ENCODE measurements at regions not wholly inside any gene's neighbourhood (a gene's known extent, or its start where the extent isn't known, plus 50 kb on each side); places are given as distances from the start of the nearest gene placed in this dataset.
"Not testable (repeated sequence)": the region's sequence is repeated elsewhere in the genome, so short reads cannot be mapped to it uniquely, and the experiment has no call there.

DNA sequence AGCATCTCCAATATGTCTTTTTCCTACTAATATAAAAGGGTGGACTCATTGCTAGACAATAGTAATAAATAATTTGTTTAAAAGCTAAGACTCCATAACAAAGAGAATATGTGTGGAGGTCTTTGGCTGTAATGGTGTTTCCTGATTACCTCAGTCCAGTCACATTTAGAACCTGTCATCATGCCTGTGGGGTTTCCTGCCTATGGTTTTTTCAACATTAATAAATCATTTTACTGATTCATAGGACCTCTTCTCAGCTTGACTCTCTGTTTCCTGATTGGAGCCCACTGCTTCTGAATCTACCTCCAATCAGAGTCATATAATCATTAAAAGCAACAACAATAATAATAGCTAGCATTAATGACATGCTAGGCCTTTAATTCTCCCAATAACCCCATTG, 52.4 kb upstream of the GNAI1 start:
- DNase-seq: no peak

DNA sequence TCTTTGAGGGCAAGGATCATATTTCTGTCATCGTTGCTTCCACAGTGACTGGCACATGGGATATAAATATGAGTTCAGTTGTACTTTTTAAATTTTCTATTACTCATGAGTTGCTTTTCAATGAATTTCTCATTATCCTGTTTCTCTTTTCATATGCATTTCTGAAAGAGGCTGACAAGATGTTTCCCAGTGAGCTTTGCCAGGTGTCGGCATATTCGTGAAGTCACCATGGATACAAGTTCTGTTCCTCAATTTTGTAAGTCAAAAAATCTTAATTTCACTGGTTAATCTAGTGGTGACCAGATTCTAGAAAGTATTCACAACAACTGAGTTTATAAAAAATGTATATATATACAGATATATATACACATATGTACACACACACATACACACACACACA, 55.7 kb upstream of the GNAI1 start:
- DNase-seq: no peak

DNA sequence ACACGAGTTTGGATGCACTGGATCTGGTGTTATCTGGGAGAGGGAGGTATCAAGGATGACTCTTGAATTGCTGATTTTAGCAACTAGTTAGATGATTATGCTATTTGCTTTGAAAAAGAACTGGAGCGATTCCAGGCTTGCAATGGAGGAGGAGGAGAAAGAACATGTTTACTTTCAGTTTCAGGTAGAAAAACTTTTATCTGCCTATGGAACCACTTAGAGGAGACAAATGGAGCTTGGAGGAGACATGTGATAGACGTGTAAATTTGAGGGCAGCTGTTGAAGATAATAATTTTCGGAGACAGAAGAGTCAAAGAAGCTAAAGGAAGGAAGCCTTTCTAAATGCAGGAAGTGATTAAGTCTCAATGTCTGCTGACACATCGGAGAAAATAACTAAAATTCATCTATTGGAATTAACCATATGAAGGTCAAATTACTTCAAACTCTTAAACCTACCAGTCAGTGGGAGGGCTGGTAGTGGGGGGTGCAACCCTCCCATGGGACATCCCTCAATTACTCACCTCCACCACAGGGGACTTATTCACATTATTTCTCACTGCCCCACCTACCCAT, 56.4 kb upstream of the GNAI1 start:
- no peak for DNase-seq

DNA sequence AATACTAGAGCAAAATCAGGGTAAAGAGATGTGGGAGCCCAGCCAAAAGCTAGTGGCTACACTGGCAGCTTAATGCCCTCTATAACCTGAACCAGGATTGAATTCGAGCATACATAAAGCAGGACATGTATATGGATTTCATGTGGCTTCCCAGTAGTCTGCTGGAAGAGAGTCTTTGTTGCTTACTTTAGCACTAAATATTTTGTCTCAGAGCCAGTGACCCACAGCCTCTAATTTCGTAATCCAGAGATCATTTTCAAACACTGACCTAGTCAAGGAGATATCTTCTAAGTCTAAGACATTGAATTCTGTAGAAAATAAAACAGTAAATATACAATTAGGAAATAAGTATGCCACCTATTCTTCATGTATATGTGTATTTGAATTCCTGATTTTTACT, 64.2 kb upstream of the GNAI1 start:
- no peak for DNase-seq

DNA sequence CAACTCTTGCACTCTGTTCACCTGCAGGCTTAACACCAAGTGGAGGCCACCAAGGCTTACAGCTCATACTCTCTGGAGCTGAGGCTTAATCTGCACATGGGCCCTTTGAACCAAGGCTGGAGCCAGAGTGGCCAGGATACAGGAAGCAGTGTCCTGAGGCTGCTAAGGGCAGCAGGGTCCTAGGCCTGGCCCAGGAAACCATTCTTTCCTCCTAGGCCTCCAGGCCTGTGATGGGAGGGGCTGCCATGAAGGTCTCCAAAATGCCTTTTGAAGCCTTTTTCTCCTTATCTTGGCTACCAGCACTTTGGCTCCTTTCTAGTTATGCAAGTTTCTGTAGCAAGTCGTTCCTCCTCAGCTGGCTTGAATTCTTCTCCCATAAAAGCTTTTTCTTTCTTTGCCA, 68.0 kb upstream of the GNAI1 start:
- no peak for DNase-seq

DNA sequence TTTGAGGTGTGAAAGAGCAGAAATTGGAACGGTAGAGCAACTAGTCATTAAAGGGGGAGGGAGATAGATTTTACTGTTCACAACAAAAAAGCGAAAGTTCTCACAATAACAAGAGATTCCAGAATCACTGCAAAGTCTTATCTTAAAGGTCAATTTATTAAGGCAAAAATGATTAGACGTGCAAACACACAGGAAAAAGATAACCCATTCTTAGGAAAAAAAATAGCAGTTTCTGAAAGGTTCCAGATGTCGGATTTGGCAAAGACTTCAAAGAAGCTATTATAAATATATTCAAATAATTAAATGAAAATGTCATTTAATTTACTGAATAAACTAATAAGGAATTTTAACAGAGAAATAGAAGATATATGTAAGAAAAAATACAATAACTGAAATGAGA, 70.8 kb upstream of the GNAI1 start:
- no peak for DNase-seq

DNA sequence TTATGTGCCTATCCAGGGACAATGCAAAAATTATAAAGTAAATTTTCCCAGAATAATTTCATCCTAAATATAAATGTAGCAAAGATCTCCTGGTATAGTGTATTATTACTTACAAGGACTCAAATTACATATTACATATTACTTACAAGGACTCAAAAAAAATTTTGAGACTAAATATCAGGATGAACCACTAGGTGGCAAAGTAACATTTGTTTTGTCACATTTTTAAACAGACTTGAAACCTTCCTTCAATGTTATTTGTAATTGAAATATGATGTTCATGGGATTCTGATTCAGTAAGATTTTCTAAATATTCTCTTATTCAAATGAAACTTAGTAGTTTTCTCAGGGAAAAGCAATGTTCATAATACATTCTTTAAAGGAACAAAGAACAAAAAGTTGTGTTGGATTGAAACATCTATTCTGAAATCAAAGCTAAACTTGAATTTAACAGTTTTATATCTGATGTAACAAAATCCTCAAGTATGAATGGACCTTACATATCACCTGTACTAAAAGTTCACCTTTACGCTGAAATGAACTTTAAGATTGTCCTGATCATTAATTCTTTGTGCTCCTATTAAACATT, 74.3 kb upstream of the GNAI1 start:
- no peak for DNase-seq

DNA sequence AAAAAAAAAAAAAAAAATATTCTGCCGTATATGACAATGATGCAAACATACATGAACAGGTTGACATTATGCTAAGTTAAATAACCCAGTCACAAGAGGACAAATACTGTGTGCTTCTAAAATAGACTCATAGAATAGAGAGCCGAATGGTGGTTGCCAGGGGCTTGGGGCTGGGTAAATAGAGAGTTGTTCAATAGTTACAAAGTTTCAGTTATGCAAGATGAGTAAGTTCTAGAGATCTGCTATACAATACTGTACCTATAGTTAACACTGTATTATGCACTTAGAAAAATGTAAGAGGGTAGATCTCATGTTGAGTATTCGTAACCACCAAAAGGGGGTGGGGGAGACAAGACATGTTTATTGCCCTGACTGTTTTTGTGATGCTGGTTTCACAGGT, 77.1 kb upstream of the GNAI1 start:
- no peak for DNase-seq

DNA sequence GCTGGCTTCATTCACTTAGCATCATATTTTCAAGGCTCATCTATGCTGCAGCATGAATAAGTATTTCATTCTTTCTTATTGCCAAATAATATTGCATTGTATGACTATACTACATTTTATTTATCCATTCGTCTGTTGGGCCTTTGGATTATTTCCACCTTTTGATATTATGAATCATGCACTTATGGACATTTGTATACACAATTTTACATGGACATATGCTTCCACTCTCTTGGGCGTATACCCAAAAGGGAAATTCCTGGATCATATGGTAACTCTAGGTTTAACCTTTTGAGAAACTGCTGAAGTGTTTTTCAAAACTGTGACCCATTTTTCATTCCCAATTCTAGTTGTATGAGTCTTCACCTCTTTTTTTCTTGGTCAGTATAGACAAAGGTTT, 80.3 kb upstream of the GNAI1 start:
- no peak for DNase-seq

DNA sequence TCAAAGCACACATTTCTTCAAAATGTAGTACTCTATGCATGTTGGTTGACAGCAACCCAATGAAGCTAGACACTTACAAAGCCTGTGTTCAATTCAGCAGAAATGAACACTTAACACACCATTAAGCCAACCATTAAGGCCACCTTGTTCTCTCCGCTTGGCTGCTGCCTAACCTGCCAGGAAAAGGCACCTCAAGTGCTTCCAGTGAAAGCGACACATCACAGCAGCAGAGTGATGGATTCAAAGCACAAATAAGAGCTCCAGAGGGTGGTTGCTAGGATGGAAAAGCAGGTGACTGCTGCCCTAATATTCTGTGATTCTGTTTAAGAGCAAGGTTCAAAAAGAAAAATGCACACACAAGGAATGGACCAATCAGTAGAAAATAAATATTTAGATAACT, 81.5 kb upstream of the GNAI1 start:
- no peak for DNase-seq

DNA sequence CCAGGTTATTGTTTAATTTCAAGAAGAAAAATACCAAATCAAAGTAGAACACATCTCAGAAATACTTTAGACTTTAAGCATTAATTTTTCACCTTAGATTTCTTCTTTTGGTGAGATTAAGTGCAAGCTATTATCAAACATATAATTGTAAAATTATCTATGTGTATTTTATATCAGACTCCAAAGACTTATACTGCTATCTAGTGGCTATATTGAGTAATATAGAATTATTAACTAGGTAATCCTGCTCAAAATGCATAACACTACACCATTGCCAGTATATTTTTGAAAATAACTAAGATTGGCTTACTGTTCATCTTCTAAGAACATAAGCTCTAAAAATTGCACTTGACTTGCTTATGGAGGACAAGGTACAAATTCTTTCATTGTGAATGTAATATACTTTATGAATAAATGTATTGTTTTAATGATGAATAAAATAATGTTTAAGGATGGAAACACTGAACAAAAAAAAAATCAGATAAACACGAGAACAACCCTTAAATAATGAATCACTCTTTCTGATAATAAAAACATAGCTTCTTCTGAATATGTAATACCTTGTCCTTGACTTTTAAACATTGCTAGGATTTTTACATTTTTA, 86.7 kb upstream of the GNAI1 start:
- no peak for DNase-seq

DNA sequence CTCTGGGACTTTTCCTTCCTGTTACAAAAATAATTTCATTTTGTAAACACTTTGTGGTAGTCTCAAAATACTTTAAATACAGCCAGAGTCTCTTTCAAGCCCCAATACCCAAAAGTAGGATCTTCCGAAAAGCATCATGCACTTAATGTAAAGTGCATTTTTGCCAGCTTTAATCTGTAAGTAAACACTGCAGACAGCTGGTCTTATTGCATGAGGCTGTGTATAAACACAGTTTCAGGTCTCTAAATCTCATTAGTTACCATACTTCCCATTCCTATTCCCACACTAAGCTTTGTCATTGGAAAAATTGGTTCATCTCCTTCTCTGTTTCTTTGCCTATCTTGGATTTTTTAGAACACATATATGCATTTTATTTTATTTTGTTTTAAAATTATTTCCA, 87.6 kb upstream of the GNAI1 start:
- DNase-seq: no peak

DNA sequence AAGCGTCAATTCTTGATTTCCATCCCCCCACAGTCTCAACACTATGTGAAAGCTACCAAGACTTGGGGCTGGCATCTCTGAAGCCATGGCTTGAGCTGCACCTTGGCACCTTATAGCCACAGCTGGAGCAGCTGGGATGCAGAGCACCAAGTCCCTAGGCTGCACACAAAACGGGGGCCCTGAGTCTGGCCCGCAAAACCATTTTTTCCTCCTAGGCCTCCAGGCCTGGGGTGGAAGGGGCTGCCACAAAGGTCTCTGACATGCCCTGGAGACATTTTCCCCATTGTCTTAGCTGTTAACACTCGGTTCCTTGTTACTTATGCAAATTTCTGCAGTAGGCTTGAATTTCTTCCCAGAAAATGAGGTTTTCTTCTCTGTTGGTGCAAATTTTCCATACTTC, 89.8 kb upstream of the GNAI1 start:
- DNase-seq: no peak

DNA sequence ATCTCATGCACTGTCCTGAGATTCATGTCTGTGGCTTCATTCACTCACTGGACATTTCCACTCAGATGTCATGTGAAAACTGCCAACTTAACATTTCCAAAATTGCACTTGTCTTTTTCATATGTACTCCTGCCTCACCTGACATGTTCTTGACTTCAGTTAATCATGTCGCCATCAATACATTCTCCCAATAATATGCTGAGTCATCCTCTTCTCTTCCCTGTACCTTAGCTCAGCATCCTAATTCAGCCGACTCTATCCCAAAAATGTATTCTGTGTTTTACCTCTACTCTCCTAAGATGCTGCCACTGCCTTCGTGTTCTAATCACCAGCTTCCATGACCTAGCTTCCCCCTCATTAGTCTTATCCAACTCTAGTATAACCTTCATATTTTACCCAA, 93.9 kb upstream of the GNAI1 start:
- no peak for DNase-seq

DNA sequence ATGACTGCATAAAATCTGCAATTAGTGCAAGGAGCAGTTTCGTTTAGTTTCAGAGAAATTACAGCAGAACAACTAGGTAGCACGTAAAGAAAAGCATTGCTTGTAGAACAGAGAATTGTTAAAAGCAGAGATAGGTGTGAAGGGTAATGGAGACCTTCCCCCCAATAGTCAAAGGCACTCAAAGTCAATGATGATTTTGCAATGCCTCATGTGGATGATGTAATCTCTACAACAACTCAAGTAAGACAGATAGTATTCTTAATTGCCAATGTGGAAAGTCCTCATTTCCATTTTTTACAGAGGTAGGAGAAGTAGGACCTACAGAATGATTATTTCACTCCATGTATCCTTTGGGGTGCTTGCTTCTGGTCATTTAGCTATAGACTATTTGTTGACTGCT, 94.3 kb upstream of the GNAI1 start:
- DNase-seq: no peak

DNA sequence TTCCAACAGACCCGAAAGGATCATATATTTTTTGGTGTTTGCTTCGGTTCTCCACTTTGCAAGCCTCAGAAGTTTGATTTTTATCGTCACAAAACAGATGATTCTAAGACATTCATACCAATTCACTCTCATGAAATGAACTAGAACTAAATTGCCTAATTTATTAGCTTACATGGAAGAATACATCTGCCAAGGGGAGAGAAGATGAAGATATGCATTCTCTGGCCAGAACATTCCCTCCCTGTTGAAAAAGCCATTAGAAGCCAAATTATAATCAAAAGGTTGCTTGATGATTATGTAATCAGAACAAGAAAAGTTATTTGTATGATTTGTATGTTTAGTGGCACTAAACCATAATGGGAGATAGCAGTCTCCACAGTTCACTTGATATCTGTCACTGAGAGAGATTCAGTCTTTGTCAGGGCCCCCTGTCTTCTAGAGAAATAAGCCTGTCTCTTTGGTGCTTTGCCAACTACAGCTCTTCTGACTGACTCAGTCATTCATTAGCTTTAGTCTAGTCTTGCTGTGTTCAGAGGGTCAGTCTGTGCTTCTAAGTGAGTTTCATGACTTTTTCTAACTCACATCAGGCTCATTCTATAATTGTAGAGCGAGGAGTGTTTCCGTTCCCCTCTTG, 95.3 kb upstream of the GNAI1 start:
- no peak for DNase-seq

DNA sequence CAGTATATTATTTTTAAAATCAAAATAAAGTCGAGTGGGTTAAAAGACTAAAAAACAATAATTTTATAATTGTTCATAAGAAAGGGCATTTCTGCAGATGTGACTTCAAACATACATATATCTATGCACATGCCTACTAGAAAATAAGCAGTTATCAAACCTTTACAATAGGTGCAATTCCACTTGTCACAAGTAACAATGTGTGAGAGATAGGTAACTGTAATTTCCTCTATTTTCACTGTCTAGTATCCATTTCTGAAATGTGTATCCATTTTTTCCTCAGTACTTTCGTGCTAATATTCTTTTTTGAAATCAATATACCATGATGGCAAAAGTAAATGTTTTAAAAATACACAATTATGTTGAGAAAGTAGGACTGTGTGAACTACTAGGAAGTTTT, 96.9 kb upstream of the GNAI1 start:
- no peak for DNase-seq

DNA sequence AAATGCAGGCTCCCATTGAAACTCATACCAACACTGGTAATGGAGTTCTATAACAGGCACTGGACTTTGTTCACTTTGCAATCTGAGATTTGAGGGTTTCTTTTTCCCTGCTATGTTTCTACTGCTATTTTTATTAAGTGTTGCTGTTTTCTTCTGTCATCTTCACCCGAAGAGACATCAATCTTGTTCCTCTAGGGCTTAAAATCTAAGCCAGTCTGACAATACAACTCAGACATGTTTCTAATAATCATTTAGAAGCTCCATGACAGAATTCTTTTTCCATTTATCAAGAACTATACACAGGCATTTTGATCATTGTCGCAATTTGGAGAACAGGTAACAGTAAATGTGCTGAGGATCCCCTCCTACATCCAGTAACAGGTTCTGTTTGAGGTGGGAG, 98.5 kb upstream of the GNAI1 start:
- DNase-seq: no peak

DNA sequence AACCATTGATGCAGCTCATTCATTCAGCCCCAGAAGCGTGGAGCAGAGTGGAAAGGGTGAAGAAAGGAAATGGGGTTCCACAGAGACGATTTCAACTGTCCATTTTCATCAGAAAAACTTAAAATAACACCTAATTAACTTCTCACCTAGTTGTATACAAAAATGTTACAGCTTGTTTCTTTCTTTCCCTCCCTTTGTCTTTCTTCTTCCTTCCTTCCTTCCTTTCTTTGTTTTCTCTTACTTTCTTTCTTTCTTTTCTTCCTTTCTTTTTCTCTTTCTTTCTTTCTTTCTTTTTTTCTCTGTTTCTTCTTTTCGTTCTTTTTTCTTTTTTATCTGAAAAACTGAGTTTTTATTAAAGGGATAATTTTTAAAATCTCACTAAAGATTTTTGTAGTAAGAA, 105.9 kb upstream of the GNAI1 start:
- DNase-seq: no peak

DNA sequence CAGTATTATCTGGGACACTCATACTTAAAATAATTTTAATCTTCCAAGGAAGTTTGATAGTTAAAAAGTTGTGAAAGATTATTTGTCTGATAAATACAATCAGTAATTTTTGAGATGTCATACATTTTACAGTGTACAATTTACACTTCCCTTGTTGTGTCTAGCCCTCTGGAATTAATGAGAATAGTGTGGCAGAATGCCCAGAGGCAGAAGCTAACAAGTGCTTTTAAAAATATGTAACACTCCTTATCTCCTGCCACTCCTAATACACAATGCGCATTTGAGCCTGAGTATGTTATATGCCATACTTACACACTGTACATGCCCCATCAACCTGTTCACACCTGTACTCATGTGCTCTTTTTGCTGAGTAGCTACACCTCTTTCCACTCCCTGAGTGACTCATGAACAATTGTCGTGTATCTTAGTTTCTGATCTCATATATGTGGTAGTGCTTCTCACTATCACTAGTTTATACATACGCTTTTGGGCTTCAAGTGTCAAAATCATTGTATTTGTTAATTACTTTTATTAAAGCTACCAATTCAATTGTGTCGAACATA, 106.9 kb upstream of the GNAI1 start:
- DNase-seq: no peak

DNA sequence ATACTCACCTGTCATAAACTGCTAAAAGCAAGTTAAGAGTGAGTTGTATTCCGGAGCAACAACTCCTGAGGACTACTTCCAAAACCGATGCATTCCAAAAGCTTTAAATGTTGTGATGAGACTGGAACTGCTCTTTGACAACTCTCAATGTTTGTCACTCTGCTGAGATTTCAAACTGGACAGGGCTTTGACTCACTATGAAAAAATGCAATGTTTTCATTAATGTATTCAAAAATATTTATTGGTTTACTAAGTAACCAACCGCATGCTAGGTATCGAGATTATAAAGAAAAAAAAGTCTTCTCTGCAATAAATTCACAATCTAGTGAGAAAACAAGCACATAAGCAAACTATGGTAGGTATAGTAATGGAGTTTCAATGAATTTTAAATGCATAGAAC, 107.9 kb upstream of the GNAI1 start:
- no peak for DNase-seq

DNA sequence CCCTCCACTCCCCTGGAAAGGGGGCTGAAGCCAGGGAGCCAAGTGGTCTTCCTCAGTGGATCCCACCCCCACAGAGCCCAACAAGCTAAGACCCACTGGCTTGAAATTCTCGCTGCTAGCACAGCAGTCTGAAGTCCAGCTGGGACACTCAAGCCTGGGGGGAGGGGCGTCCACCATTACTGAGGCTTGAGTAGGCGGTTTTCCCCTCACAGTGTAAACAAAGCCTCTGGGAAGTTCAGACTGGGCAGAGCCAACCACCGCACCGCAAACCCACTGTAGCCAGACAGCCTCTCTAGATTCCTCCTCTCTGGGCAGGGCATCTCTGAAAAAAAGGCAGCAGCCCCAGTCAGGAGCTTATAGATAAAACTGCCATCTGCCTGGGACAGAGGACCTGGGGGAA, 114.4 kb upstream of the GNAI1 start:
- DNase-seq: not testable (repeated sequence)

DNA sequence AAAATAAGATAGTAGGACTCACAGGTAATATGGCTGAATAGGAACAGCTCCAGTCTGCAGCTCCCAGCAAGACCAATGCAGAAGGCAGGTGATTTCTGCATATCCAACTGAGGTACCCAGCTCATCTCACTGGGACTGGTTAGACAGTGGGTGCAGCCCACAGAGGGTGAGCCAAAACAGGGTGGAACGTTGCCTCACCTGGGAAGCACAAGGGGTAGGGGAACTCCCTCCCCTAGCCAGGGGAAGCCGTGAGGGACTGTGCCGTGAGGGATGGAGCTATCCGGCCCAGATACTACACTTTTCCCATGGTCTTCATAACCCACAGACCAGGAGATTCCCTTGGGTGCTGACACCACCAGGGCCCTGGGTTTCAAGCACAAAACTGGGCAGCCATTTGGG, 114.8 kb upstream of the GNAI1 start:
- not testable (repeated sequence) for DNase-seq
